OCI-LY7 (cell line): ENCODE measurements at regions not wholly inside any gene's neighbourhood (a gene's known extent, or its start where the extent isn't known, plus 50 kb on each side); places are given as distances from the start of the nearest gene placed in this dataset.

Experiments used
- BruUV-seq: library from RNA; stranded (reverse); fragments of 400-500 nt; replicated peaks from 2 replicates; lab custom pipeline; 2021; lab: Mats Ljungman, UMichigan
- CTCF ChIA-PET: fragments of 300-600 bp; sonication (Branson Sonifier 250); formaldehyde crosslinking; loops from one replicate; lab custom pipeline; 2022; ENCODE audit warnings: antibody characterized with exemption; ENCODE audit not compliant: unreplicated experiment; lab: Charles Lee
- POLR2A ChIA-PET: fragments of 300-600 bp; sonication (Branson Sonifier 250); formaldehyde crosslinking; loops from one replicate; lab custom pipeline; 2022; ENCODE audit warnings: antibody characterized with exemption; lab: Charles Lee
- DNase-seq: peaks from one replicate; pipeline ENCODE4 v3.0.0-alpha.2; 2015; ENCODE audit warnings: low spot score
- H2AFZ ChIP-seq: fragments of 200-600 bp; sonication (generic), shearing (Covaris generic); 2 replicates; pipeline ENCODE4 v1.6.1; 2014; ENCODE audit warnings: mild to moderate bottlenecking, antibody characterized with exemption, low read length, moderate library complexity
- H3K27ac ChIP-seq: fragments of 200-600 bp; sonication (generic); 2 replicates; pipeline ENCODE4 v1.5.1; 2014; ENCODE audit warnings: mixed run types, low read depth, mild to moderate bottlenecking, moderate library complexity, low read length, inconsistent platforms; ENCODE audit not compliant: poor library complexity, severe bottlenecking
- H3K36me3 ChIP-seq: fragments of 200-600 bp; sonication (generic); 2 replicates; pipeline ENCODE4 v1.6.1; 2014; ENCODE audit warnings: mild to moderate bottlenecking, antibody characterized with exemption, low read length, moderate library complexity, mixed read lengths; ENCODE audit not compliant: insufficient read depth
- H3K4me1 ChIP-seq: fragments of 200-600 bp; sonication (generic); 2 replicates; pipeline ENCODE4 v1.5.1; 2014; ENCODE audit warnings: mild to moderate bottlenecking, low read length; ENCODE audit not compliant: insufficient read depth, poor library complexity, severe bottlenecking
- H3K4me2 ChIP-seq: fragments of 200-600 bp; sonication (generic); 2 replicates; pipeline ENCODE4 v1.6.1; 2014; ENCODE audit warnings: mild to moderate bottlenecking, low read length
- H3K4me3 ChIP-seq: fragments of 200-600 bp; sonication (generic); 2 replicates; pipeline ENCODE4 v1.5.1; 2014; ENCODE audit warnings: mild to moderate bottlenecking, low read depth, low read length; ENCODE audit not compliant: poor library complexity, severe bottlenecking
- H3K79me2 ChIP-seq: fragments of 200-600 bp; sonication (generic); 2 replicates; pipeline ENCODE4 v1.6.1; 2016; ENCODE audit warnings: low read depth, mild to moderate bottlenecking, low read length, moderate library complexity, mixed read lengths; ENCODE audit not compliant: insufficient read depth
- H3K9me2 ChIP-seq: fragments of 200-600 bp; sonication (generic); 2 replicates; pipeline ENCODE4 v1.6.1; 2016; ENCODE audit warnings: mild to moderate bottlenecking, low read length, mixed read lengths; ENCODE audit not compliant: insufficient read depth
- H3K9me3 ChIP-seq: fragments of 200-600 bp; sonication (generic); 2 replicates; pipeline ENCODE4 v1.6.1; 2014; ENCODE audit warnings: mild to moderate bottlenecking, mixed run types, low read length, mixed read lengths
- H4K20me1 ChIP-seq: fragments of 200-600 bp; sonication (generic); 2 replicates; pipeline ENCODE4 v1.6.1; 2014; ENCODE audit warnings: mild to moderate bottlenecking, antibody characterized with exemption, low read length, moderate library complexity, mixed read lengths; ENCODE audit not compliant: insufficient read depth
- CTCF ChIP-seq: fragments of 200-600 bp; sonication (generic); conservative IDR thresholded peaks from 2 replicates; pipeline ENCODE4 v1.5.1; 2014; ENCODE audit warnings: mild to moderate bottlenecking, antibody characterized with exemption, low read length, moderate library complexity, mixed read lengths
- EZH2phosphoT487 ChIP-seq: fragments of 200-600 bp; sonication (generic); IDR thresholded peaks from 2 replicates; pipeline ENCODE4 v1.6.1; 2018; ENCODE audit warnings: low read depth, borderline replicate concordance, mild to moderate bottlenecking, mixed run types, antibody characterized with exemption, low read length, moderate library complexity, mixed read lengths
- intact Hi-C: fragments of 100-400 bp; cut with micrococcal nuclease; formaldehyde crosslinking; loops from one replicate; pipeline ENCODE4 v1.10.0; 2022; ENCODE audit not compliant: unreplicated experiment

DNA sequence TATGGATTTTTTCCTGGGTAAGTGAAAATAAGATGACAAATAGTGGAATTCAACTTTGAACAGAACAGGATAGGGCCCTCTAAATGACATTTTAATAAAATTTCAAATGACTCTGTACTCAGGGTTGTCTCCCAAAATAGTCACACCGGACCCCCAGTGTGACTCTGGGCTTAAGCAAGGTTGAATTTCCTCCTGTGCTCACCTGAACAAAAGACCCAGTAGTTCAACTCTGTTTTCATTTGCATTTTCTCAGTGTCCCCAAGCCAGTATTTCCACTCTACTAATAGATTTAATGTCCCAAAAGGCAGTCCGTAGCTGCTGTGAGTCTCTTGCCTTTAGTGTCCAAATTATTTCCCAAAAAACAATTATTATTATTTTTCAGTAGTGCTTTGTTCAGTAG is 296.6 kb downstream of the PLOD2 start:
- CTCF ChIA-PET: no interaction called here

GRCh38 chr3:145865399-145866018 is 295.5 kb downstream of the PLOD2 start:
- BruUV-seq: no TSS peak
- Histone ChIP-seq H3K4me2 (no peak overlapping the region), H3K79me2 (no peaks in the 10 kb centered on the region), H4K20me1 (no peaks in the 10 kb centered on the region), H3K9me2 (no peaks in the 10 kb centered on the region), H3K4me3 (no peak overlapping the region), H3K36me3 (no peaks in the 10 kb centered on the region), H3K4me1 (no peaks in the 10 kb centered on the region), H2AFZ (no peak overlapping the region), H3K9me3 (no peaks in the 10 kb centered on the region), H3K27ac (no peak overlapping the region)
- intact Hi-C loops: no loop called here
- CTCF ChIA-PET: no interaction called here
- no peak for TF ChIP-seq CTCF
- POLR2A ChIA-PET: no interaction called here
- DNase-seq: no peak

More for the DNA sequence above, 296.6 kb downstream of the PLOD2 start:
- no peak for TF ChIP-seq EZH2phosphoT487
- no peak overlapping the region for H3K4me3 ChIP-seq
- H4K20me1 ChIP-seq: no peaks in the 10 kb centered on the region
- intact Hi-C loops: no loop called here
- no peak overlapping the region for H3K4me2 ChIP-seq
- no peak overlapping the region for H3K27ac ChIP-seq
- H3K36me3 ChIP-seq: no peaks in the 10 kb centered on the region
- H2AFZ ChIP-seq: no peak overlapping the region
- H3K9me2 ChIP-seq: no peaks in the 10 kb centered on the region
- no TSS peak for BruUV-seq
- no peak for DNase-seq
- H3K79me2 ChIP-seq: no peaks in the 10 kb centered on the region
- POLR2A ChIA-PET: no interaction called here
- H3K4me1 ChIP-seq: no peaks in the 10 kb centered on the region
- no peaks in the 10 kb centered on the region for H3K9me3 ChIP-seq

DNA sequence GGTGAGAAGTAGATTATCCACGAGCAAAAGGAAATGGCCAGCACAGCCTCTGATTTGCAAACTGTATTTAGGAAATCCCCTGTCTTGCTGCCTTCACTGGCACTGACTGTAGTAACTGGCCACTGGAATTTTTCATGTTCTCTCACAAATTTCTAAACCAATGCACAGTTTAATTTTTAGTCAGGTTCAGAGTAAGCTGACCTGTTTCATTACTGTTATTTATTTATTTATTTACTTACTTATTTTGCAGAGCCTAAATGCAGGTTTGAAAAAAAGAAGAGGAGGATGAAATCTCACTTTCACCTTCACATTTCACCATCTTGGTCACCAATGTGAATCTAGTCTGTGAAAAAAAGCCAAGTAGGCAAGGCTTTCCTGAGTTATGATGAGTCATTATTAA is 291.0 kb downstream of the PLOD2 start:
- DNase-seq: no peak
- Histone ChIP-seq H3K4me1 (no peaks in the 10 kb centered on the region), H3K4me3 (no peak overlapping the region), H3K4me2 (no peak overlapping the region), H3K9me3 (no peaks in the 10 kb centered on the region), H3K27ac (no peak overlapping the region), H2AFZ (no peak overlapping the region), H3K36me3 (no peaks in the 10 kb centered on the region), H4K20me1 (no peaks in the 10 kb centered on the region), H3K79me2 (no peaks in the 10 kb centered on the region), H3K9me2 (no peaks in the 10 kb centered on the region)
- TF ChIP-seq EZH2phosphoT487 (no peak), CTCF (no peak)
- ChIA-PET CTCF (no interaction called here), POLR2A (interaction anchor here (1.1 kb wide), 1 partner anchor 13 kb away, joined by 3 read pairs; no protein-coding TSS in a partner anchor)
- BruUV-seq: no TSS peak
- intact Hi-C loops: loop anchor here (1.0 kb wide), 1 partner anchor 30 kb away; no protein-coding TSS in a partner anchor
